Upper lobe of left lung (tissue), 4 donors: ENCODE measurements at regions not wholly inside any gene's neighbourhood (a gene's known extent, or its start where the extent isn't known, plus 50 kb on each side); places are given as distances from the start of the nearest gene placed in this dataset.

Source experiments
- CTCF ChIP-seq, 6 experiments: fragments of 450-650 bp in 4 of 6; fragments of 200-600 bp in 2 of 6; sonication (generic) in 2 of 6; IDR thresholded peaks; one replicate each; pipeline ENCODE4 v1.5.1; 2016 to 2019; ENCODE audit warnings: antibody characterized with exemption in 6 of 6
- EP300 ChIP-seq, 4 donors: sonication (generic); formaldehyde crosslinking; IDR thresholded peaks; one replicate each; pipeline ENCODE4 v1.5.1; 2017; ENCODE audit warnings: antibody characterized with exemption in 4 of 4, control low read depth in 2 of 4
- POLR2A ChIP-seq, 4 donors: fragments of 450-650 bp; IDR thresholded peaks; one replicate each; pipeline ENCODE4 v1.5.1; 2016 to 2017; ENCODE audit warnings: antibody characterized with exemption in 4 of 4, mild to moderate bottlenecking in 2 of 4

- TF ChIP-seq CTCF (IDR thresholded peaks at IDR 0.05) (no peak), POLR2A (IDR thresholded peaks at IDR 0.05) (no peak), EP300 (IDR thresholded peaks at IDR 0.05) (no peak)
Observed at GRCh38 chr13:78036841-78037240, 118.2 kb upstream of the EDNRB start.
